HPDE6-E6E7 (cell line): ENCODE measurements at regions not wholly inside any gene's neighbourhood (a gene's known extent, or its start where the extent isn't known, plus 50 kb on each side); places are given as distances from the start of the nearest gene placed in this dataset.
"Not testable (repeated sequence)": the region's sequence is repeated elsewhere in the genome, so short reads cannot be mapped to it uniquely, and the experiment has no call there.

ENCODE experiments used
- DNase-seq: peaks from one replicate; pipeline ENCODE4 v3.0.0; 2011; ENCODE audit warnings: missing footprints; ENCODE audit errors: extremely low spot score

DNA sequence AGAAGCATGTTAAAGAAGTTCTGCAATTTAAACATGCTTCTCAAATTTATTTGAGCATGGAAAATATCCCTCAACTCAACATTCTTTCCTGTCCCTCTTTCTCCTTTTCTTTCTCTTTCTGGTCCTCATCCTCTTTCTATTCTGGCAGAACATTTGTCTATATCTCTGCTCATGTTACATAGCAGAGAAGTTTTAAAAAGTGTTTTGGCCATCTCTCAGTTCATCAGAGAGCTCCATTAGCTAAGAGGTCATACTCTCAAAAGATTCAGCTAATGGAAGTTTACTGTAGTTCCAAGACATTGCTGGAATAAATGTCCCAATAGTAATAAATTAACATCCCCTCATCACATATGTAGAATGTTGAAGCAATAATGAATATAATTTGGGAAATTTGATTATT lies 53.5 kb downstream of the XCL2 start:
- DNase-seq: no peak

GRCh38 chr1:168488138-168488537 lies 55.7 kb downstream of the XCL2 start:
- DNase-seq: no peak

DNA sequence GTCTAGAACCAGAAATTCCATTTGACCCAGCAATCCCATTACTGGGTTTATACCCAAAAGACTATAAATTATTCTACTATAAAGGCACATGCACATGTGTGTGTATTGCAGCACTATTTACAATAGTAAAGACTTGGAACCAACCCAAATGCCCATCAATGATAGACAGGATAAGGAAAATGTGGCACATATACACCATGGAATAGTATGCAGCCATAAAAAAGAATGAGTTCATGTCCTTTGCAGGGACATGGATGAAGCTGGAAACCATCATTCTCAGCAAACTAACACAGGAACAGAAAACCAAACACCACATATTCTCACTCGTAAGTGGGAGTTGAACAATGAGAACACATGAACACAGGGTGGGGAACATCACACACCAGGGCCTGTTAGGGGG lies 57.0 kb downstream of the XCL2 start:
- DNase-seq: not testable (repeated sequence)

- DNase-seq: no peak
These were observed 58.7 kb downstream of the XCL2 start for GRCh38 chr1:168485048-168485447.

GRCh38 chr1:168484083-168484482 lies 59.7 kb downstream of the XCL2 start:
- no peak for DNase-seq

DNA sequence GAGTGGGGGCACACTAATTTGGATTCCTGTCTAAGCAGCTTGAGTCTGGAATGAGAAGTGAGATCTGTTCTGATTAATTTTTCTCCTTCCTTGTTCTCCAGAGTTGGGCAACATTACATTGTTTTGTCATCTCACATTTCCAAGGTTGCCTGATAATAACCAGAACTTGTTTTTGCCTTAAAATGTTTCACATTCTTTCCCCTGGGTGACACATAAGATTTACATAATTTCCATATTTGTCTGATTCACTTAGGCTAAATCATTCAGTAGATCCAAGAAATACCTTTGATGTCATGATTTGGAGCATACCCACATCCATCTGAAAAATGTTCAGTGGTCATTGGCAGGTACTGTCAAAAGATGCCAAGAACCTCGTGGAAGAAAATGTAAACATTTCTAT lies 60.3 kb downstream of the XCL2 start:
- DNase-seq: no peak

DNA sequence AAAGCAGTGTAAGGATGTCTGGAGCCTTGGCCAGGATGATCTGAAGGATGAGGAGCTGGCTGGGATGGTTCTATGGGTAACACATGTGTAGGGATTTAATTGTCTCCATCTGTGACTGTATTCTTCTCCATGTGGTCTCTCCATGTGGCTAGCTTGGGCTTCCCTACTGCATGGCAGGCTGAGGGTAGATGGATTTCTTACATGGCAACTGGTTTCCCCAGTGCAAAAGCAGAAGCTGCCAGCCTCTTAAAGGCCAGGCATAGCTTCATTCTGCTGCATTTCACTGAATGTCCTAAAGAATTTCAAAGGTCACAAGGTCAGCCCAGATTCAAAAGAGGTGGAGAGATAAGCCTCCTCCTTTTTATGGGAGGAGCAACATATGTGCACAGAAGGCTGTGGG lies 61.7 kb downstream of the XCL2 start:
- DNase-seq: no peak

DNA sequence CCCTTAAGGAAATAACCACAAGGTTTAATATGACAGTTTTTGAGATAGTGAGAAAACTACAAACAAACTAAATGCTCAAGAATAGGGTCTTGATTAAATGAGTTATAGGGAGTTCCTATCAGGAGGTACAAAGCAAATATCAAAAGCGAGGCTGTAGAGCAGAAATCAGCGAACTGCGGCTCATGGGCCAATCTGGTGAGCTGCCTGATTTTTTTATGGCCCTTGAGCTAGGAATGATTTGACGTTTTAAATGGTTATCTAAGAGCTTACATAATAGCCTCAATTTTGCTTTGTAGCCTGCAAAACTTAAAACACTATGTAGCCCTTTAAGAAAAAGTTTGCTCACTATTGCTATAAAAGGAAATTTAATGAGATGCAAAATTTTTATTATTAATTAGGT lies 62.2 kb downstream of the XCL2 start:
- DNase-seq: no peak

DNA sequence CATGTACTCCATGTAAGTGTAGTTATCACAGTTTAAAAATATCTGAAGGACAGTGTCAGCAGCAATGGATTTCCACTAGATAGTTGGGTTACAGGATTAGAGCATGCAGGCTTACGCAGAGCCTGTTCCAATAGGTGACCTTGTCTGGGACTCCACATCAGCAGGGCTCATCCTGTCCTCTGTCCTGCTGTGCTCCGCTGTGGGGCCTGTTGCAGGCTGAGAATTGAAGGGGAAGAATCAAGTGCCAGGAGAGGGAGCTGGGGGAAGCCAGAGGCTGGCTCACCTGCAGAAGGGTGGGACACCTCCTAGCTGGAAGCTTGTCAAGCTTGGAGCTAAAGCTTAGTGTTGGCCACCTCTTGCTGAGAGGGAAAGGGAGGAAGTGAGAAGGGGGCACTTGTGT lies 62.8 kb downstream of the XCL2 start:
- DNase-seq: no peak

DNA sequence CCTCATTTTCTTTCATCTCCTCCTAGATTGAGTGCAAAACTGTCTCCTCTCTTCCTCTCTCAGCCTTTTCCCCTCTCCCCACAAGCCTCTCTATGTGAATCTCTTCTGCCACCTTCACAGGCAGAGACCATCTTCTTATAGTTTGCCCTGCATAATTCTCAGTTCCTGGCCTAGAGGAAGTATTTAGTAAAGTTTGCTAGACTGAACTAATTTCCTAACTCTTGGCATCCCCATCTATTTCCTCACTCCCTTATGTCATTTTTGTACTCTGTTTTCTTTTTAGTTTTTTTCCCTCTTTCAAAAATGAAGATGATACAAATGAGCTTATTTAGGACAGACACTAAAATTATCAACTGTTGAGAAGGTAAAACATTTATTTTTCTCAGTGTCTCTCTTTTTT lies 66.0 kb downstream of the XCL2 start:
- no peak for DNase-seq

GRCh38 chr1:168476588-168477385 lies 67.0 kb downstream of the XCL2 start:
- DNase-seq: peak; percentile 61

- no peak for DNase-seq
These were observed 69.5 kb downstream of the XCL2 start for GRCh38 chr1:168474322-168474721.

GRCh38 chr1:168473126-168473525 lies 70.7 kb downstream of the XCL2 start:
- DNase-seq: no peak

DNA sequence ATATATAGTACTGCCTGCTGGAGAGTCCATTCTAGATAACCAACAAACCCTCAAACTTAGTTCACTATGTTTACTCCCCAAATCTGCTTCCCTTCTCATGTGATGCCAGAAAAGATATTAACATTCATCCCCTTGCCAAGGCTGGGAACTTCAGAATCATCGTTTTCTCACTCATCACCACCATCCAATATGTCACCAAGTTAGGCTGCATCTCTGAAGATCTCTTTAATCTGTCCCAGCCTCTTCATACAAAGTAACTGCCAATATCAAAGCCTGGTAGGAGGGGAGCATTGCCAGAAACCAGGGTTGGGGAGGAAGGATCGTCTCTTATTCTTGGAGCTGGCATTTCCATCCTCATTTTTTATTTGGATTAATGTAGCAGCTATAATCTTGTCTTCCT lies 71.6 kb downstream of the XCL2 start:
- DNase-seq: no peak

- DNase-seq: peak; percentile 43
These were observed 72.8 kb downstream of the XCL2 start for GRCh38 chr1:168470901-168471431.

GRCh38 chr1:168469690-168470089 lies 74.1 kb downstream of the XCL2 start:
- no peak for DNase-seq

GRCh38 chr1:168468822-168469221 lies 75.0 kb downstream of the XCL2 start:
- no peak for DNase-seq

DNA sequence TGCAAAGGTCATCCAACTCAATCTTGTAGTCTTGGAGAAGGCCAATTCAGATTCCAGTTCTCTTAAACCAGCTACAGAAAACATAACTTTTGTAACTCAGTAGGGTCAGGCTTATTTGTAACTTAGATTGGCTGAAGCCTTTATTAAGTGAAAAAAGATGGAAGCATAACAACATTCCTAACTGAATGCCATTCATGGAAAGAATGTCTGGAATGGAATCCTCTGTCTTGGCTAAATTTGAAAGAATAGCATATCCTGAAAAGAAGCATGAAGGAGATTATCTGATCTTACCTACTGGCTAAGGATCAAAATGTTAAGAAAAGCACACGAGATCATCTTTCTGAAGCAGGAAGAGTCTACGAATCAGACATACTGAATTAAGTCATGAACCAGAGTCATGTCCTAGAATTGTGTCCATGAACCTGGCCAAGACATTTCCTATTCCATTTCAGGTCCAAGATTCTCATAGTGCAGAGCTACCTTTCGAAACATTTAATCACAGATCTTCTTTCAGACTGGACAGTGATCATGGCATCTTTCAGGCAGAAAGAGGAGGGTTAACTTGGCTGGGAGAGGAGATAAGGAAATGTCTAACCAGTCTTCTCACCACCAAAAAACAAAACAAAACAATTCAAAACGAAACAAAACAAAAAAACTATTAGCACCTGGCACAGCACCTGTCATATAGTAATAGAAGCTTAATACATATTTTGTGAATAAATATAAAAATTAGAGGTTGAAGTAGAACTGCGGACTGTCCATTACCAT lies 75.6 kb downstream of the XCL2 start:
- no peak for DNase-seq

GRCh38 chr1:168467452-168467851 lies 76.3 kb downstream of the XCL2 start:
- no peak for DNase-seq

DNA sequence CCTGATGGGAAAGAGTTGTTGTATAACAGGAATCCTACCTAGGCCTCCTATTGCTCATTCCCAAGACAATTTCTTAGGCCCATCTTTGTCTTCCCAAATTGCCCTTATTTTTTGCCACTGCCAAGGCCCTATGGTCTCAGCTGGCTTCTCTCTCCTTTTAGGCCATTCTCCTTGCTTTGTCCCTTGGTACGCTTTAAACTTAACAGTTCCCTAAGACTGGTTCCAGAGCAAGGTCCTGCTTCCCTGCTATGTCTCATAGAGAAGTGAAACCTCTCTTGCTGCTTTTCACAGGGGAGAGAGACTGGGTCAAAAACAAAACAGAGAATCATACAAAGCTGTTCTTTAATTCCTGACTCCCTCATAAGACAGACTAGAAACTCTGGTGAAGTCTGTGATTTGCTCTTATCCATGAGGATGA lies 77.1 kb downstream of the XCL2 start:
- no peak for DNase-seq

GRCh38 chr1:168466092-168466713 lies 77.6 kb downstream of the XCL2 start:
- DNase-seq: peak; percentile 26

DNA sequence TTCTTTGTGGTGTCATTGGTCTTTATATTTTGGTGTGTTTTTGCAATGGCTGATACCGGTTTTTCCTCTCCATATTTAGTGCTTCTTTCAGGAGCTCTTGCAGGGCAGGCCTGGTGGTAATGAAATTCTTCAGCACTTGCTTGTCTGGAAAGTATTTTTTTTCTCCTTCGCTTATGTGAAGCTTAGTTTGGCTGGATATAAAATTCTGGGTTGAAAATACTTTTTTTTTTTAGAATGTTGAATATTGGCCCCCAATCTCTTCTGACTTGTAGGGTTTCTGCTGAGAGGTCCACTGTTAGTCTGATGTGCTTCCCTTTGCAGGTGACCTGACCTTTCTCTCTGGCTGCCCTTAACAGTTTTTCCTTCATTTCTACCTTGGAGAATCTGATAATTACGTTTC lies 82.7 kb downstream of the XCL2 start:
- not testable (repeated sequence) for DNase-seq
